Smooth muscle cell (in vitro differentiated cells): ENCODE measurements at regions not wholly inside any gene's neighbourhood (a gene's known extent, or its start where the extent isn't known, plus 50 kb on each side); places are given as distances from the start of the nearest gene placed in this dataset.

Experiments used
- DNase-seq: peaks from one replicate; lab custom pipeline; 2025; ENCODE audit not compliant: unreplicated experiment; lab: John Stamatoyannopoulos, UW
- H2AFZ ChIP-seq: fragments of 200-600 bp; sonication (generic); 2 replicates; pipeline ENCODE4 v1.6.0; 2016; ENCODE audit warnings: antibody characterized with exemption, low read depth, mild to moderate bottlenecking
- H3F3A ChIP-seq: fragments of 200-600 bp; sonication (generic); 2 replicates; pipeline ENCODE4 v1.6.0; 2017; ENCODE audit warnings: antibody characterized with exemption, low read depth
- H3K27ac ChIP-seq: fragments of 200-600 bp; sonication (generic); 2 replicates; pipeline ENCODE4 v1.5.1; 2016; ENCODE audit warnings: low read depth, mild to moderate bottlenecking
- H3K27me3 ChIP-seq: fragments of 200-600 bp; sonication (generic); 2 replicates; pipeline ENCODE4 v1.6.1; 2016; ENCODE audit warnings: low read depth, mild to moderate bottlenecking
- H3K36me3 ChIP-seq: fragments of 200-600 bp; sonication (generic); 2 replicates; pipeline ENCODE4 v1.5.1; 2016; ENCODE audit warnings: low read depth
- H3K4me1 ChIP-seq: fragments of 200-600 bp; sonication (generic); 2 replicates; pipeline ENCODE4 v1.5.1; 2016; ENCODE audit warnings: low read depth
- H3K4me2 ChIP-seq: fragments of 200-600 bp; sonication (generic); 2 replicates; pipeline ENCODE4 v1.6.0; 2016; ENCODE audit warnings: mild to moderate bottlenecking
- H3K4me3 ChIP-seq: fragments of 200-600 bp; sonication (generic); 2 replicates; pipeline ENCODE4 v1.5.1; 2016; ENCODE audit warnings: mild to moderate bottlenecking
- H3K79me2 ChIP-seq: fragments of 200-600 bp; sonication (generic); 2 replicates; pipeline ENCODE4 v1.6.0; 2016; ENCODE audit warnings: low read depth, mild to moderate bottlenecking
- H3K9ac ChIP-seq: fragments of 200-600 bp; sonication (generic); 2 replicates; pipeline ENCODE4 v1.6.0; 2016; ENCODE audit warnings: low read depth
- H3K9me3 ChIP-seq: fragments of 200-600 bp; sonication (generic); replicated peaks from 2 replicates; pipeline ENCODE4 v1.5.1; 2016; ENCODE audit warnings: low read depth
- H4K20me1 ChIP-seq: fragments of 200-600 bp; sonication (generic); 2 replicates; pipeline ENCODE4 v1.6.0; 2016; ENCODE audit warnings: low read depth
- CTCF ChIP-seq: fragments of 200-600 bp; sonication (generic); IDR thresholded peaks from 2 replicates; pipeline ENCODE4 v1.5.1; 2017; ENCODE audit warnings: borderline replicate concordance, mild to moderate bottlenecking, antibody characterized with exemption; ENCODE audit not compliant: insufficient read depth, poor library complexity, severe bottlenecking
- WGBS: methylation state at CpG from one replicate; pipeline ENCODE4 v1.1.7; 2016; ENCODE audit warnings: low lambda C conversion rate; 5-methylcytosine and 5-hydroxymethylcytosine counted together

- Histone ChIP-seq H4K20me1 (no peaks in the 10 kb centered on the region), H3K4me2 (no peak overlapping the region), H3K27me3 (peaks cover 27% of the 10 kb centered on the region), H3K4me1 (no peaks in the 10 kb centered on the region), H3K79me2 (no peaks in the 10 kb centered on the region), H2AFZ (no peak overlapping the region), H3F3A (no peaks in the 10 kb centered on the region), H3K27ac (no peak overlapping the region), H3K9ac (no peak overlapping the region), H3K36me3 (no peaks in the 10 kb centered on the region), H3K4me3 (no peak overlapping the region), H3K9me3 (no peaks in the 10 kb centered on the region)
- no peak for DNase-seq
- TF ChIP-seq CTCF: no peak
These were observed 89.0 kb upstream of the HOXC13 start for GRCh38 chr12:53849656-53850055.

DNA sequence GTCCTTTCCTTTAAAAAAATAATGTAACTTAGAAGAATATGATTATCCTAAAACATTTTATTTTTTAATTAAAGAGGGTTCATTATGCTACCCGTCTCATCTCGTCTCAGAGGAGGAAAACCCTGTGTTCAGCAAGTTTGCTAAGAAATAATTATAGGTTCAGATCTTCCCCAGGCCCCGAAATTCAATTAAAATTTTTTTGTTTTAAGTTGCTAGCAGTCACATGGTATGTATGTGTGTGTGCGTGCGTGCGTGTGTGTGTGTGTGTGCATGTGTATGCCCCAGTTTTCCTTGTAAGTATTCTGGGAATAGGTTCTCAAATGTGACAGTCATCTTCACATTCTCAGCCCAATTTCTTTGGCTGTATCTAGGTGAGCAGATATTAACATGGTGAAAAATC is 86.6 kb upstream of the HOXC13 start:
- Histone ChIP-seq H3K4me3 (no peak overlapping the region), H3K4me1 (no peaks in the 10 kb centered on the region), H3K9me3 (no peaks in the 10 kb centered on the region), H3K79me2 (no peaks in the 10 kb centered on the region), H4K20me1 (no peaks in the 10 kb centered on the region), H3K9ac (no peak overlapping the region), H3K27me3 (peaks cover 34% of the 10 kb centered on the region), H3K27ac (no peak overlapping the region), H3F3A (no peaks in the 10 kb centered on the region), H2AFZ (no peak overlapping the region), H3K4me2 (no peak overlapping the region), H3K36me3 (no peaks in the 10 kb centered on the region)
- no peak for DNase-seq
- TF ChIP-seq CTCF: no peak
- WGBS: 86% methylated on average over 6 of the region's 6 CpGs

DNA sequence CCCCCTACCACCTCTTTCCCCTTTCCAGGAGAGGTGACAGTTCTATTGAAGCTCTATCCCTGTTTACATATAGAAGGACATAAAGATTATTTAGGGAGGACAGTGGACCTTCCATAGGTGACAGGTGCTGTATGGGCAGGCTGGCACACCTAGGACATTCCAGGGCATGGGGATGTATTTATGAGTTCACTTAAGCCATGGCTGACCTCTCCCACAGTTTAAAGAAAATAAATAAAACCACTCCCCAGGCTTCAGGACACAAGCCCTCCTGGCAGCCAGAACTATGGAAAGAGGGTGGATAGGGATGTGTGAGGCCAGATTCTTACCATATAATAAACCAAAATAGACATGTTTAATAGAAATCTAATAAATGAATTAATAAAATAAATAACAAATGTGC is 85.6 kb upstream of the HOXC13 start:
- no peak for DNase-seq
- H3K4me2 ChIP-seq: no peak overlapping the region
- H4K20me1 ChIP-seq: no peaks in the 10 kb centered on the region
- no peaks in the 10 kb centered on the region for H3K4me1 ChIP-seq
- H3F3A ChIP-seq: no peaks in the 10 kb centered on the region
- H3K36me3 ChIP-seq: no peaks in the 10 kb centered on the region
- no peaks in the 10 kb centered on the region for H3K79me2 ChIP-seq
- no peak overlapping the region for H3K4me3 ChIP-seq
- no peak overlapping the region for H3K9ac ChIP-seq
- H2AFZ ChIP-seq: no peak overlapping the region
- H3K9me3 ChIP-seq: no peaks in the 10 kb centered on the region
- peaks cover 34% of the 10 kb centered on the region for H3K27me3 ChIP-seq
- TF ChIP-seq CTCF: no peak
- no peak overlapping the region for H3K27ac ChIP-seq

GRCh38 chr12:53854701-53855316 is 83.8 kb upstream of the HOXC13 start:
- no peak for DNase-seq
- no peak overlapping the region for H3K27ac ChIP-seq
- WGBS: 79% methylated on average over 3 of the region's 3 CpGs
- H4K20me1 ChIP-seq: no peaks in the 10 kb centered on the region
- H2AFZ ChIP-seq: no peak overlapping the region
- H3K9me3 ChIP-seq: no peaks in the 10 kb centered on the region
- H3F3A ChIP-seq: no peaks in the 10 kb centered on the region
- no peak for TF ChIP-seq CTCF
- no peaks in the 10 kb centered on the region for H3K36me3 ChIP-seq
- H3K4me3 ChIP-seq: no peak overlapping the region
- H3K27me3 ChIP-seq: peaks cover 24% of the 10 kb centered on the region
- no peak overlapping the region for H3K4me2 ChIP-seq
- no peaks in the 10 kb centered on the region for H3K79me2 ChIP-seq
- H3K9ac ChIP-seq: no peak overlapping the region
- H3K4me1 ChIP-seq: no peaks in the 10 kb centered on the region
